WERI-Rb-1 (cell line): ENCODE measurements at regions not wholly inside any gene's neighbourhood (a gene's known extent, or its start where the extent isn't known, plus 50 kb on each side); places are given as distances from the start of the nearest gene placed in this dataset.

Experiments used
- DNase-seq: peaks from one replicate; pipeline ENCODE4 v3.0.0-alpha.2; 2020
- H3K27ac ChIP-seq: fragments of 250-450 bp; sonication (Bioruptor Pico); 2 replicates; pipeline ENCODE4 v1.5.1; 2020; ENCODE audit warnings: mild to moderate bottlenecking, moderate library complexity
- H3K27me3 ChIP-seq: fragments of 250-450 bp; sonication (Bioruptor Pico); 2 replicates; pipeline ENCODE4 v1.5.1; 2021; ENCODE audit warnings: mild to moderate bottlenecking, low read depth, moderate library complexity; ENCODE audit not compliant: insufficient read depth, severe bottlenecking
- H3K36me3 ChIP-seq: fragments of 250-450 bp; sonication (Bioruptor Pico); 2 replicates; pipeline ENCODE4 v1.5.1; 2020; ENCODE audit warnings: mild to moderate bottlenecking, moderate library complexity
- H3K4me3 ChIP-seq: 2 replicates; pipeline ENCODE4 v1.5.1; 2011; ENCODE audit warnings: low read depth, mild to moderate bottlenecking, control low read depth, low read length
- H3K9me3 ChIP-seq: fragments of 250-450 bp; sonication (Bioruptor Pico); 2 replicates; pipeline ENCODE4 v1.5.1; 2021; ENCODE audit warnings: mild to moderate bottlenecking, moderate library complexity; ENCODE audit not compliant: severe bottlenecking
- TF ChIP-seq, protein P1 (sequence below): IDR thresholded peaks from 2 replicates; pipeline ENCODE4 v1.5.1; 2011; ENCODE audit warnings: low read depth, mild to moderate bottlenecking, control low read depth, inconsistent platforms, low read length

- DNase-seq: no peak
- Histone ChIP-seq H3K9me3 (no peaks in the 10 kb centered on the region), H3K27me3 (no peaks in the 10 kb centered on the region), H3K36me3 (no peaks in the 10 kb centered on the region), H3K27ac (no peak overlapping the region), H3K4me3 (no peak overlapping the region)
- TF ChIP-seq, protein P1, sequence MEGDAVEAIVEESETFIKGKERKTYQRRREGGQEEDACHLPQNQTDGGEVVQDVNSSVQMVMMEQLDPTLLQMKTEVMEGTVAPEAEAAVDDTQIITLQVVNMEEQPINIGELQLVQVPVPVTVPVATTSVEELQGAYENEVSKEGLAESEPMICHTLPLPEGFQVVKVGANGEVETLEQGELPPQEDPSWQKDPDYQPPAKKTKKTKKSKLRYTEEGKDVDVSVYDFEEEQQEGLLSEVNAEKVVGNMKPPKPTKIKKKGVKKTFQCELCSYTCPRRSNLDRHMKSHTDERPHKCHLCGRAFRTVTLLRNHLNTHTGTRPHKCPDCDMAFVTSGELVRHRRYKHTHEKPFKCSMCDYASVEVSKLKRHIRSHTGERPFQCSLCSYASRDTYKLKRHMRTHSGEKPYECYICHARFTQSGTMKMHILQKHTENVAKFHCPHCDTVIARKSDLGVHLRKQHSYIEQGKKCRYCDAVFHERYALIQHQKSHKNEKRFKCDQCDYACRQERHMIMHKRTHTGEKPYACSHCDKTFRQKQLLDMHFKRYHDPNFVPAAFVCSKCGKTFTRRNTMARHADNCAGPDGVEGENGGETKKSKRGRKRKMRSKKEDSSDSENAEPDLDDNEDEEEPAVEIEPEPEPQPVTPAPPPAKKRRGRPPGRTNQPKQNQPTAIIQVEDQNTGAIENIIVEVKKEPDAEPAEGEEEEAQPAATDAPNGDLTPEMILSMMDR: no peak
Measured at GRCh38 chr10:131692176-131692575, 208.6 kb upstream of the PPP2R2D start.

DNA sequence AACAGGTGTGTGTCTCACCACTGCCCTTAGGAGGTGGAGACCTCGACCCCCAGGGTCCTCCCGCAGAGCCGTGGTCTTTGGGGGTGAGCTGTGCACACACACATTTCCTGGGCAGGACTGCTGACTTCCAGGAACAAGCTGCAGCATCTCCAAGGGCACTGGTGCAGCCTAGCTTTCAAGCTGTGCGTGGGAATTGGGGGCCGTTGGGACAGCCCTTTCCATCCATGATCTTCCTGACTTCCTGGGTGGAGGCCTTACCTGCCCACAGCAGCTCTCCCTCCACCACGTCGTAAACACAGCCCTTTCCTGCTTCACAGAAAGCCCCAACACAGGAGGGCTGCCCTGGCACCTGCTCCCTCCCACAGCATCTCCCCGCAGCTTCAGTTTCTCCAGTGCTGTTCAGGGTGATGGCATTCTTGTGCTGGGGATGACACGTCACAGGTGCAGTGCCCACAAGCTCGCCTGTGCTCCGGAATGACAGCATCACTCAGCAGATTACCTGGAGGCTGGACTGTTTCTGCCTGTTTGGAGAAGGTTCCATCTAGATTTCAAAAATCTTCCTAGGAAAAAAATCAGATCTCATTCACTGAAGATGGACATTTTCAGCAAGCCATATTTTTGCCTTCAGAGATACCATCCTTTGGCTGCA, 208.0 kb upstream of the PPP2R2D start:
- TF ChIP-seq, protein P1: no peak
- Histone ChIP-seq H3K27ac (no peak overlapping the region), H3K4me3 (no peak overlapping the region), H3K27me3 (no peaks in the 10 kb centered on the region), H3K36me3 (no peaks in the 10 kb centered on the region), H3K9me3 (no peaks in the 10 kb centered on the region)
- DNase-seq: no peak

GRCh38 chr10:131693766-131694165, 207.0 kb upstream of the PPP2R2D start:
- Histone ChIP-seq H3K27ac (no peak overlapping the region), H3K4me3 (no peak overlapping the region), H3K36me3 (no peaks in the 10 kb centered on the region), H3K27me3 (no peaks in the 10 kb centered on the region), H3K9me3 (no peaks in the 10 kb centered on the region)
- TF ChIP-seq, protein P1: no peak
- no peak for DNase-seq

DNA sequence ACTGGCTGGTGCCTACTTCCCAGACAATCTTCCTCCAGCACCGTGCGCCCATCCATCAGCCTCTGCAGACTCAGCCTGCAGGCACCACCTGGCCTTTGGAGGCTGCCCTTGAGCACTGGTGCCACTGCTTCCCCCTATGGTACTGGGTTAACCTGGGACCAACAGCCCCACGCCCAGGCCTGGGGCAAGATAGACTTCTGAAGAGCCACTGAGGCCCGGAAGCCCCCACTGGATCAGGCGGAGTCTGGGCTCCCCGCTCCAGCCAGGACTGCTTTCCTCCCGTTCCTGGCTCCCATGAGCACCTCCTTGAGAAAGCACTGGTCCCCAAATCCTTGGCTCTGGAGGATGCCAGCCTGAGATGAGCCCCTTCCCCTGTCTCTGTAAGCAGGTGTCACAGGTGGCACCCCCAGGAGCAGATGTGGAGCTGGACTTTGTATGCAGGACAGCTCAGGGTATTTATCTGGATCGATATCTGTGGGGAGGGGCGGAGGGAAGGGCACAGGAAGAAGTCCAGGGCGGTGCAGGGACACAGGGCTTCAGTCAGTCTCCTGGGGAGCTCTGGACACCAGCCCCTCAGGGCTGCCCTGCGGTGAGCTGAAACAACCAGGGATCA, 206.5 kb upstream of the PPP2R2D start:
- Histone ChIP-seq H3K27ac (no peak overlapping the region), H3K36me3 (no peaks in the 10 kb centered on the region), H3K27me3 (no peaks in the 10 kb centered on the region), H3K9me3 (no peaks in the 10 kb centered on the region), H3K4me3 (no peak overlapping the region)
- DNase-seq: peak; percentile 50
- TF ChIP-seq, protein P1: no peak

DNA sequence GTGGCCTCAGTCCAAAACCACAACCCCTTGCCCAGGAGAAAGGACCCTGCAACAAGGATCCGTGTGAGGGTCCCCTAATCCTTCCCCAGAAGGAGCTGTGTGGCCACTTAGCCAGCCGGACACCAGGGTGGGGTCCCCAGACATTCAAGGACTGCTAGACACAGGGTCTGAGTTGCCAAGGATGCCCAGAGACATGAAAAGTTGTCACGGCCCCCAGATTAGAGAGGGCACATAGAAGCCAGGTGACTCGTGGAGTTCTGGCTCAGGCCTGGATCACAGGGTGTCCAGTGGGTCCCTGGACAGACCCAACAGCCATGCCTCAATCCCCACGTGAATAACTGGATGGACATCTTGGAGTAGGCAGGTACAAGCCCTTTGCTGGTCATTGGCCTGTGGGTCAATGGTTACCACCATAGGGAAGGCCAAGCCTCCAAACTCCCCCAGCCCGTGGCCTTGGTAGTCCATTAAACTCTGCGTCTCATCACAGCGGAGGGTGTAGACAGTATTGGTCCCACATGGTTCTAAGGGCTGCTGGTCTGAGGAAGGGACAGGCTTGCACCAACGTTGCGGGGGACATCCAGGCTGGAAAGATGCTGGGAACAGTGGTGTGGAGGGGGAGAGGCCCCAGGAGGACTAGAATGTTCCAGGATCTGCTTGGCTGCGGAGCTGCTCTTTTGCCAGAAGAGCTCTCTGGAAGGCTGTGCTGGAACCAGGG, 205.9 kb upstream of the PPP2R2D start:
- H3K36me3 ChIP-seq: no peaks in the 10 kb centered on the region
- TF ChIP-seq, protein P1: no peak
- no peak overlapping the region for H3K27ac ChIP-seq

More for the DNA sequence above, 205.9 kb upstream of the PPP2R2D start:
- no peaks in the 10 kb centered on the region for H3K27me3 ChIP-seq
- no peak for DNase-seq
- H3K9me3 ChIP-seq: no peaks in the 10 kb centered on the region
- H3K4me3 ChIP-seq: no peak overlapping the region
